ENCODE measurements at regions not wholly inside any gene's neighbourhood (a gene's known extent, or its start where the extent isn't known, plus 50 kb on each side); places are given as distances from the start of the nearest gene placed in this dataset.

GRCh38 chr4:134089885-134090284, 111.7 kb downstream of the PABPC4L start:
- TF ChIP-seq ZNF335 (tag by site-specific recombination; conservative IDR thresholded peaks at IDR 0.05) (no peak), ZNF302 (tag by site-specific recombination; IDR thresholded peaks at IDR 0.05; ENCODE audit: low read depth) (no peak), ZNF777 (tag by site-specific recombination; IDR thresholded peaks at IDR 0.05; ENCODE audit: borderline replicate concordance) (no peak), ZNF354C (tag by site-specific recombination; IDR thresholded peaks at IDR 0.05; ENCODE audit: borderline replicate concordance, low read depth) (no peak), CTCF (tag by site-specific recombination; IDR thresholded peaks at IDR 0.05) (no peak), ZNF324 (tag by site-specific recombination; IDR thresholded peaks at IDR 0.05) (no peak), KLF7 (tag by site-specific recombination; IDR thresholded peaks at IDR 0.05; ENCODE audit: borderline replicate concordance) (no peak), OVOL3 (tag by site-specific recombination; IDR thresholded peaks at IDR 0.05) (no peak), REPIN1 (tag by site-specific recombination; IDR thresholded peaks at IDR 0.05; ENCODE audit: low read depth) (no peak), HOXA7 (CRISPR knock-in tag; IDR thresholded peaks at IDR 0.05; ENCODE audit: borderline replicate concordance) (no peak), ZNF776 (tag by site-specific recombination; IDR thresholded peaks at IDR 0.05; ENCODE audit: borderline replicate concordance) (no peak), ZSCAN16 (tag by site-specific recombination; IDR thresholded peaks at IDR 0.05) (no peak)
- TF ChIP-seq, protein P1, sequence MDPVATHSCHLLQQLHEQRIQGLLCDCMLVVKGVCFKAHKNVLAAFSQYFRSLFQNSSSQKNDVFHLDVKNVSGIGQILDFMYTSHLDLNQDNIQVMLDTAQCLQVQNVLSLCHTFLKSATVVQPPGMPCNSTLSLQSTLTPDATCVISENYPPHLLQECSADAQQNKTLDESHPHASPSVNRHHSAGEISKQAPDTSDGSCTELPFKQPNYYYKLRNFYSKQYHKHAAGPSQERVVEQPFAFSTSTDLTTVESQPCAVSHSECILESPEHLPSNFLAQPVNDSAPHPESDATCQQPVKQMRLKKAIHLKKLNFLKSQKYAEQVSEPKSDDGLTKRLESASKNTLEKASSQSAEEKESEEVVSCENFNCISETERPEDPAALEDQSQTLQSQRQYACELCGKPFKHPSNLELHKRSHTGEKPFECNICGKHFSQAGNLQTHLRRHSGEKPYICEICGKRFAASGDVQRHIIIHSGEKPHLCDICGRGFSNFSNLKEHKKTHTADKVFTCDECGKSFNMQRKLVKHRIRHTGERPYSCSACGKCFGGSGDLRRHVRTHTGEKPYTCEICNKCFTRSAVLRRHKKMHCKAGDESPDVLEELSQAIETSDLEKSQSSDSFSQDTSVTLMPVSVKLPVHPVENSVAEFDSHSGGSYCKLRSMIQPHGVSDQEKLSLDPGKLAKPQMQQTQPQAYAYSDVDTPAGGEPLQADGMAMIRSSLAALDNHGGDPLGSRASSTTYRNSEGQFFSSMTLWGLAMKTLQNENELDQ (tag by site-specific recombination; IDR thresholded peaks at IDR 0.05; ENCODE audit: low read depth) = no peak
- TF ChIP-seq, protein P2, sequence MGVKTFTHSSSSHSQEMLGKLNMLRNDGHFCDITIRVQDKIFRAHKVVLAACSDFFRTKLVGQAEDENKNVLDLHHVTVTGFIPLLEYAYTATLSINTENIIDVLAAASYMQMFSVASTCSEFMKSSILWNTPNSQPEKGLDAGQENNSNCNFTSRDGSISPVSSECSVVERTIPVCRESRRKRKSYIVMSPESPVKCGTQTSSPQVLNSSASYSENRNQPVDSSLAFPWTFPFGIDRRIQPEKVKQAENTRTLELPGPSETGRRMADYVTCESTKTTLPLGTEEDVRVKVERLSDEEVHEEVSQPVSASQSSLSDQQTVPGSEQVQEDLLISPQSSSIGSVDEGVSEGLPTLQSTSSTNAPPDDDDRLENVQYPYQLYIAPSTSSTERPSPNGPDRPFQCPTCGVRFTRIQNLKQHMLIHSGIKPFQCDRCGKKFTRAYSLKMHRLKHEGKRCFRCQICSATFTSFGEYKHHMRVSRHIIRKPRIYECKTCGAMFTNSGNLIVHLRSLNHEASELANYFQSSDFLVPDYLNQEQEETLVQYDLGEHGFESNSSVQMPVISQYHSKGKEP (tag by site-specific recombination; IDR thresholded peaks at IDR 0.05) = no peak
